Activated T-cell treated with anti-CD3 and anti-CD28 coated beads, Interleukin-2, amount 50 U/mL, for 72 hours (primary cell): ENCODE measurements at regions not wholly inside any gene's neighbourhood (a gene's known extent, or its start where the extent isn't known, plus 50 kb on each side); places are given as distances from the start of the nearest gene placed in this dataset.
"Not testable (repeated sequence)": the region's sequence is repeated elsewhere in the genome, so short reads cannot be mapped to it uniquely, and the experiment has no call there.

Experiments used
- ATAC-seq, 2 donors: fragments of 150-1000 bp; cut with Tn5 transposase; replicated peaks in 1 of 2; 2 replicates each; pipeline ENCODE4 v1.10.0; 2021; ENCODE audit warnings: moderate library complexity in 2 of 2, mild to moderate bottlenecking in 1 of 2
- DNase-seq, 2 donors: peaks; one replicate each; pipeline ENCODE4 v3.0.0; 2021 to 2022; ENCODE audit warnings: mixed read lengths in 1 of 2
- H3K27ac Mint-ChIP-seq: one replicate; pipeline ENCODE4 v1.8.0; 2022; ENCODE audit warnings: mild to moderate bottlenecking, moderate library complexity, mixed read lengths
- H3K27me3 Mint-ChIP-seq: one replicate; pipeline ENCODE4 v1.8.0; 2022; ENCODE audit warnings: low read depth, mixed read lengths
- H3K36me3 Mint-ChIP-seq, 2 donors: one replicate each; pipeline ENCODE4 v1.8.0; 2022; ENCODE audit warnings: mixed read lengths in 2 of 2, mild to moderate bottlenecking in 1 of 2; ENCODE audit not compliant: insufficient read depth in 2 of 2
- H3K4me1 Mint-ChIP-seq: one replicate; pipeline ENCODE4 v1.8.0; 2022; ENCODE audit warnings: low read depth, mixed read lengths
- H3K4me3 Mint-ChIP-seq, 2 donors: one replicate each; pipeline ENCODE4 v1.8.0; 2022; ENCODE audit warnings: mild to moderate bottlenecking in 2 of 2, mixed read lengths in 2 of 2, moderate library complexity in 2 of 2
- H3K9me3 Mint-ChIP-seq, 2 donors: one replicate each; pipeline ENCODE4 v1.8.0; 2022; ENCODE audit warnings: mixed read lengths in 2 of 2

GRCh38 chr13:112158961-112159360 is 92.0 kb downstream of the SOX1 start:
- Mint-ChIP-seq H3K27me3 (peaks cover 37% of the 10 kb centered on the region), H3K9me3 (no peaks in the 10 kb centered on the region), H3K4me1 (no peaks in the 10 kb centered on the region), H3K36me3 (no peaks in the 10 kb centered on the region), H3K27ac (no peak overlapping the region), H3K4me3 (no peak overlapping the region)
- no peak for DNase-seq
- ATAC-seq = no peak

GRCh38 chr13:112159575-112160547 is 92.9 kb downstream of the SOX1 start:
- DNase-seq (no peak), ATAC-seq (no peak)
- no peaks in the 10 kb centered on the region for H3K36me3 Mint-ChIP-seq
- no peak overlapping the region for H3K27ac Mint-ChIP-seq
- H3K4me3 Mint-ChIP-seq = no peak overlapping the region
- H3K27me3 Mint-ChIP-seq = peaks cover 37% of the 10 kb centered on the region
- H3K9me3 Mint-ChIP-seq = no peaks in the 10 kb centered on the region
- no peaks in the 10 kb centered on the region for H3K4me1 Mint-ChIP-seq

- no peaks in the 10 kb centered on the region for H3K36me3 Mint-ChIP-seq
- no peak overlapping the region for H3K27ac Mint-ChIP-seq
- no peak overlapping the region for H3K4me3 Mint-ChIP-seq
- no peaks in the 10 kb centered on the region for H3K9me3 Mint-ChIP-seq
- DNase-seq (no peak), ATAC-seq (no peak)
- H3K27me3 Mint-ChIP-seq = peaks cover 37% of the 10 kb centered on the region
- no peaks in the 10 kb centered on the region for H3K4me1 Mint-ChIP-seq
Measured at GRCh38 chr13:112160558-112160957, 93.6 kb downstream of the SOX1 start.

- Mint-ChIP-seq H3K36me3 (no peaks in the 10 kb centered on the region), H3K9me3 (no peaks in the 10 kb centered on the region), H3K27me3 (peaks cover 37% of the 10 kb centered on the region), H3K27ac (no peak overlapping the region), H3K4me1 (no peaks in the 10 kb centered on the region), H3K4me3 (no peak overlapping the region)
- ATAC-seq (no peak), DNase-seq (no peak)
Measured at GRCh38 chr13:112161521-112162301, 94.8 kb downstream of the SOX1 start.

GRCh38 chr13:112163691-112164660 is 97.0 kb downstream of the SOX1 start:
- not testable (repeated sequence) for H3K9me3 Mint-ChIP-seq, H3K36me3 Mint-ChIP-seq, ATAC-seq, DNase-seq, H3K4me3 Mint-ChIP-seq, H3K27ac Mint-ChIP-seq, H3K4me1 Mint-ChIP-seq
- peaks cover 30% of the 10 kb centered on the region for H3K27me3 Mint-ChIP-seq

GRCh38 chr13:112165712-112166111 is 98.8 kb downstream of the SOX1 start:
- Mint-ChIP-seq H3K9me3 (no peaks in the 10 kb centered on the region), H3K27me3 (peaks cover 14% of the 10 kb centered on the region)
- ATAC-seq = no peak

GRCh38 chr13:112168761-112169160 is 101.8 kb downstream of the SOX1 start:
- Mint-ChIP-seq H3K9me3 (peaks cover 1 to 2% of the 10 kb centered on the region in 2 donors), H3K4me1 (no peaks in the 10 kb centered on the region), H3K36me3 (no peaks in the 10 kb centered on the region), H3K27me3 (no peaks in the 10 kb centered on the region), H3K27ac (no peak overlapping the region), H3K4me3 (no peak overlapping the region)
- DNase-seq (peak in 1 of 2 donors; percentile 5), ATAC-seq (peak in 1 of 2 donors; percentile 53)

More at GRCh38 chr13:112165712-112166111, 98.8 kb downstream of the SOX1 start:
- Mint-ChIP-seq H3K4me3 (no peak overlapping the region), H3K27ac (no peak overlapping the region), H3K36me3 (no peaks in the 10 kb centered on the region), H3K4me1 (no peaks in the 10 kb centered on the region)
- no peak for DNase-seq

GRCh38 chr13:112169941-112170822 is 103.2 kb downstream of the SOX1 start:
- Mint-ChIP-seq H3K27me3 (no peaks in the 10 kb centered on the region), H3K4me1 (no peaks in the 10 kb centered on the region), H3K9me3 (peaks cover 3 to 4% of the 10 kb centered on the region in 2 donors), H3K27ac (no peak overlapping the region), H3K4me3 (no peak overlapping the region), H3K36me3 (no peaks in the 10 kb centered on the region)
- ATAC-seq = no peak
- DNase-seq = no peak

- H3K27me3 Mint-ChIP-seq = no peaks in the 10 kb centered on the region
Measured at GRCh38 chr13:112170823-112171569, 104.0 kb downstream of the SOX1 start.

GRCh38 chr13:112171570-112171965 is 104.6 kb downstream of the SOX1 start:
- DNase-seq = no peak
- Mint-ChIP-seq H3K27ac (no peak overlapping the region), H3K9me3 (peaks cover 3 to 4% of the 10 kb centered on the region in 2 donors), H3K4me3 (no peak overlapping the region), H3K36me3 (no peaks in the 10 kb centered on the region), H3K27me3 (no peaks in the 10 kb centered on the region), H3K4me1 (no peaks in the 10 kb centered on the region)
- ATAC-seq = no peak

More at GRCh38 chr13:112170823-112171569, 104.0 kb downstream of the SOX1 start:
- H3K27ac Mint-ChIP-seq = no peak overlapping the region
- ATAC-seq (no peak), DNase-seq (no peak)
- H3K36me3 Mint-ChIP-seq = no peaks in the 10 kb centered on the region
- H3K4me1 Mint-ChIP-seq = no peaks in the 10 kb centered on the region
- H3K9me3 Mint-ChIP-seq = peaks cover 3 to 4% of the 10 kb centered on the region in 2 donors
- no peak overlapping the region for H3K4me3 Mint-ChIP-seq

GRCh38 chr13:112172017-112172416 is 105.1 kb downstream of the SOX1 start:
- Mint-ChIP-seq H3K27me3 (no peaks in the 10 kb centered on the region), H3K4me1 (no peaks in the 10 kb centered on the region), H3K27ac (no peak overlapping the region), H3K9me3 (peaks cover 3 to 4% of the 10 kb centered on the region in 2 donors), H3K4me3 (no peak overlapping the region), H3K36me3 (no peaks in the 10 kb centered on the region)
- ATAC-seq (no peak), DNase-seq (no peak)
